H1 (cell line): ENCODE measurements at regions not wholly inside any gene's neighbourhood (a gene's known extent, or its start where the extent isn't known, plus 50 kb on each side); places are given as distances from the start of the nearest gene placed in this dataset.

ENCODE experiments used
- CTCF ChIA-PET: fragments of 300-600 bp; sonication (Branson Sonifier 250); formaldehyde crosslinking; loops from one replicate; lab custom pipeline; 2021; ENCODE audit not compliant: partially characterized antibody; lab: Charles Lee
- POLR2A ChIA-PET: fragments of 300-600 bp; sonication (Branson Sonifier 250); formaldehyde crosslinking; loops from one replicate; lab custom pipeline; 2021; ENCODE audit warnings: inconsistent platforms; ENCODE audit not compliant: partially characterized antibody; lab: Charles Lee
- DNase-seq, 2 experiments: peaks; one replicate each; pipeline versions ENCODE4 v3.0.0 to v3.0.0-alpha.2; 2010 to 2022; ENCODE audit warnings: low spot score in 2 of 2, low read depth in 1 of 2, mixed read lengths in 1 of 2
- FAIRE-seq: peaks from 2 replicates; lab custom pipeline; 2011; peaks lifted over from hg19 to GRCh38; lab: Jason Lieb, UNC
- H2AFZ ChIP-seq: 2 replicates; pipeline ENCODE4 v1.8.1; 2012; ENCODE audit warnings: low read length, inconsistent platforms
- H2AK5ac ChIP-seq: 2 replicates; pipeline ENCODE4 v1.6.1; 2013; ENCODE audit warnings: low read depth, low read length
- H2BK120ac ChIP-seq: replicated peaks from 2 replicates; pipeline ENCODE3; 2013; ENCODE audit warnings: low read depth, low read length, inconsistent platforms
- H2BK12ac ChIP-seq: 2 replicates; pipeline ENCODE4 v1.6.1; 2013; ENCODE audit warnings: low read depth, low read length
- H2BK15ac ChIP-seq: 2 replicates; pipeline ENCODE4 v1.6.1; 2013; ENCODE audit warnings: low read length
- H2BK20ac ChIP-seq: 2 replicates; pipeline ENCODE4 v1.6.1; 2013; ENCODE audit warnings: low read length
- H2BK5ac ChIP-seq: 2 replicates; pipeline ENCODE4 v1.6.1; 2013; ENCODE audit warnings: low read depth, low read length
- H3K14ac ChIP-seq: 2 replicates; pipeline ENCODE4 v1.6.1; 2013; ENCODE audit warnings: inconsistent platforms; ENCODE audit not compliant: insufficient read length
- H3K18ac ChIP-seq: 2 replicates; pipeline ENCODE4 v1.6.1; 2013; ENCODE audit warnings: low read length; ENCODE audit errors: extremely low read depth
- H3K23ac ChIP-seq: 2 replicates; pipeline ENCODE4 v1.6.1; 2013; ENCODE audit warnings: inconsistent platforms; ENCODE audit not compliant: insufficient read length
- H3K23me2 ChIP-seq: 2 replicates; pipeline ENCODE4 v1.6.1; 2013; ENCODE audit warnings: low read depth, low read length
- H3K27ac ChIP-seq: 2 replicates; pipeline ENCODE4 v1.6.1; 2011; ENCODE audit warnings: low read depth, low read length, inconsistent platforms
- H3K27me3 ChIP-seq, 4 experiments: replicated peaks in 1 of 4; 1 replicate in 1 of 4; 2 replicates in 3 of 4; pipeline versions ENCODE4 v1.6.1 to v1.8.1; 2011 to 2013; ENCODE audit warnings: low read length in 3 of 4, mild to moderate bottlenecking in 3 of 4, inconsistent platforms in 2 of 4, mixed read lengths in 2 of 4, moderate library complexity in 1 of 4; ENCODE audit not compliant: control insufficient read depth in 3 of 4, insufficient read depth in 3 of 4; ENCODE audit errors: extremely low read depth in 1 of 4
- H3K36me3 ChIP-seq, 4 experiments: 2 replicates each; pipeline versions ENCODE4 v1.6.1 to v1.8.1; 2011 to 2013; ENCODE audit warnings: mild to moderate bottlenecking in 4 of 4, low read length in 3 of 4, moderate library complexity in 2 of 4, control low read depth in 1 of 4, inconsistent platforms in 1 of 4; ENCODE audit not compliant: insufficient read depth in 4 of 4, control insufficient read depth in 2 of 4
- H3K4ac ChIP-seq: replicated peaks from 2 replicates; pipeline ENCODE3; 2013; ENCODE audit warnings: low read length, low read depth, mixed read lengths, inconsistent platforms; ENCODE audit not compliant: insufficient read length
- H3K4me1 ChIP-seq, 4 experiments: replicated peaks in 1 of 4; 1 replicate in 1 of 4; 2 replicates in 3 of 4; pipeline versions ENCODE4 v1.6.1 to v1.8.1; 2011 to 2013; ENCODE audit warnings: low read length in 3 of 4, inconsistent platforms in 2 of 4, mixed read lengths in 1 of 4; ENCODE audit not compliant: insufficient read depth in 4 of 4, control insufficient read depth in 3 of 4
- H3K4me2 ChIP-seq, 2 experiments: 2 replicates each; pipeline versions ENCODE4 v1.6.1 to v1.8.1; 2011 to 2013; ENCODE audit warnings: low read depth in 2 of 2, low read length in 2 of 2, control low read depth in 1 of 2, inconsistent platforms in 1 of 2, mild to moderate bottlenecking in 1 of 2; ENCODE audit not compliant: insufficient read depth in 1 of 2
- H3K4me3 ChIP-seq, 4 experiments: fragments of 200-600, 300-600 bp in 1 of 4; sonication (generic), shearing (Covaris generic), sonication (Bioruptor Twin) in 1 of 4; 2 replicates each; pipeline versions ENCODE4 v1.5.1 to v1.8.1; 2011 to 2016; ENCODE audit warnings: low read length in 4 of 4, low read depth in 3 of 4, control low read depth in 2 of 4, inconsistent platforms in 2 of 4, mild to moderate bottlenecking in 2 of 4, mixed read lengths in 1 of 4, moderate library complexity in 1 of 4; ENCODE audit not compliant: insufficient read depth in 2 of 4; ENCODE audit errors: extremely low read depth in 1 of 4
- H3K56ac ChIP-seq: replicated peaks from 2 replicates; pipeline ENCODE3; 2013; ENCODE audit warnings: low read depth, mild to moderate bottlenecking, mixed read lengths, low read length, inconsistent platforms; ENCODE audit not compliant: insufficient read length
- H3K79me1 ChIP-seq: 2 replicates; pipeline ENCODE4 v1.6.1; 2013; ENCODE audit warnings: low read depth, low read length, control low read depth
- H3K79me2 ChIP-seq, 2 experiments: 2 replicates each; pipeline versions ENCODE4 v1.6.1 to v1.8.1; 2012 to 2013; ENCODE audit warnings: low read length in 2 of 2, mild to moderate bottlenecking in 2 of 2, inconsistent platforms in 1 of 2; ENCODE audit not compliant: insufficient read depth in 2 of 2, control insufficient read depth in 1 of 2
- H3K9ac ChIP-seq, 4 experiments: replicated peaks in 1 of 4; 1 replicate in 1 of 4; 2 replicates in 3 of 4; pipeline versions ENCODE4 v1.6.1 to v1.8.1; 2011 to 2013; ENCODE audit warnings: low read depth in 3 of 4, low read length in 3 of 4, control low read depth in 2 of 4, mild to moderate bottlenecking in 2 of 4, moderate library complexity in 2 of 4, inconsistent platforms in 1 of 4; ENCODE audit errors: extremely low read depth in 1 of 4
- H3K9me3 ChIP-seq, 2 experiments: 2 replicates each; pipeline versions ENCODE4 v1.6.1 to v1.8.1; 2012 to 2013; ENCODE audit warnings: mild to moderate bottlenecking in 2 of 2, moderate library complexity in 2 of 2, control low read depth in 1 of 2, inconsistent platforms in 1 of 2, low read depth in 1 of 2, low read length in 1 of 2, mixed read lengths in 1 of 2; ENCODE audit not compliant: insufficient read depth in 2 of 2
- H4K20me1 ChIP-seq, 2 experiments: replicated peaks in 1 of 2; 2 replicates each; pipeline versions ENCODE3 to v1.8.1; 2011 to 2013; ENCODE audit warnings: inconsistent platforms in 2 of 2, low read length in 2 of 2, mild to moderate bottlenecking in 1 of 2; ENCODE audit not compliant: insufficient read depth in 2 of 2, control insufficient read depth in 1 of 2
- H4K5ac ChIP-seq: 2 replicates; pipeline ENCODE4 v1.6.1; 2013; ENCODE audit warnings: low read length, low read depth, mixed read lengths, inconsistent platforms; ENCODE audit not compliant: insufficient read length
- H4K8ac ChIP-seq: 2 replicates; pipeline ENCODE4 v1.8.0; 2013; ENCODE audit warnings: mild to moderate bottlenecking, moderate library complexity, low read length, inconsistent platforms; ENCODE audit not compliant: insufficient read depth; ENCODE audit errors: extremely low read depth
- H4K91ac ChIP-seq: replicated peaks from 2 replicates; pipeline ENCODE3; 2013; ENCODE audit warnings: low read length, mixed read lengths, inconsistent platforms; ENCODE audit not compliant: insufficient read length
- GABPA ChIP-seq: IDR thresholded peaks from 2 replicates; pipeline ENCODE4 v1.6.1; 2011; ENCODE audit warnings: mild to moderate bottlenecking, low read length, moderate library complexity, borderline replicate concordance; ENCODE audit not compliant: insufficient read depth
- RBBP5 ChIP-seq: IDR thresholded peaks from 2 replicates; pipeline ENCODE4 v1.7.1; 2012; ENCODE audit warnings: low read depth, mild to moderate bottlenecking, inconsistent platforms, low read length, moderate library complexity, borderline replicate concordance
- WGBS, 2 experiments: shearing (Covaris generic) in 1 of 2; methylation state at CpG; one replicate each; pipeline versions ENCODE4 v1.1.6 to v1.1.7; 2013 to 2015; ENCODE audit warnings: low lambda C conversion rate in 2 of 2, mixed read lengths in 2 of 2, inconsistent platforms in 1 of 2, low coverage in 1 of 2, missing lambda C conversion rate in 1 of 2; ENCODE audit not compliant: insufficient replicate concordance in 2 of 2, insufficient coverage in 1 of 2, insufficient read length in 1 of 2; ENCODE audit errors: extremely low coverage in 1 of 2, missing lambda C conversion rate in 1 of 2; 5-methylcytosine and 5-hydroxymethylcytosine counted together

GRCh38 chr2:163490281-163490680 is 245.5 kb downstream of the FIGN start:
- WGBS, 2 experiments = 92% methylated on average over 3 of the region's 3 CpGs; no CpG with 5 or more reads in 1 of the 2 experiments
- Histone ChIP-seq H2BK12ac (no peak overlapping the region), H3K79me1 (no peaks in the 10 kb centered on the region), H4K5ac (no peak overlapping the region), H2AK5ac (no peak overlapping the region), H3K4ac (no peak overlapping the region), H3K9ac (peak overlapping the region in 1 of 4 experiments; percentile 49; a peak in 1 of 7 replicates), H3K27ac (no peak overlapping the region), H3K9me3 (no peaks in the 10 kb centered on the region), H3K27me3 (no peaks in the 10 kb centered on the region), H3K23me2 (no peaks in the 10 kb centered on the region), H2BK5ac (no peak overlapping the region)
- no peak for DNase-seq
- POLR2A ChIA-PET = no interaction called here
- no peak for TF ChIP-seq GABPA
- TF ChIP-seq RBBP5 = no peak
- TF ChIP-seq, all 59 proteins: peak for 0
- Histone ChIP-seq H4K20me1 (no peaks in the 10 kb centered on the region), H4K8ac (no peak overlapping the region), H3K56ac (no peak overlapping the region), H3K23ac (no peak overlapping the region), H2AFZ (no peak overlapping the region), H2BK20ac (no peak overlapping the region), H4K91ac (no peak overlapping the region), H3K4me2 (no peak overlapping the region), H3K36me3 (no peaks in the 10 kb centered on the region), H3K79me2 (no peaks in the 10 kb centered on the region), H3K4me3 (no peak overlapping the region), H3K4me1 (no peaks in the 10 kb centered on the region), H2BK120ac (no peak overlapping the region), H3K18ac (no peak overlapping the region), H2BK15ac (no peak overlapping the region), H3K14ac (no peak overlapping the region)
- FAIRE-seq = no peak
- CTCF ChIA-PET = no interaction called here
